ENCODE measurements at regions not wholly inside any gene's neighbourhood (a gene's known extent, or its start where the extent isn't known, plus 50 kb on each side); places are given as distances from the start of the nearest gene placed in this dataset.

DNA sequence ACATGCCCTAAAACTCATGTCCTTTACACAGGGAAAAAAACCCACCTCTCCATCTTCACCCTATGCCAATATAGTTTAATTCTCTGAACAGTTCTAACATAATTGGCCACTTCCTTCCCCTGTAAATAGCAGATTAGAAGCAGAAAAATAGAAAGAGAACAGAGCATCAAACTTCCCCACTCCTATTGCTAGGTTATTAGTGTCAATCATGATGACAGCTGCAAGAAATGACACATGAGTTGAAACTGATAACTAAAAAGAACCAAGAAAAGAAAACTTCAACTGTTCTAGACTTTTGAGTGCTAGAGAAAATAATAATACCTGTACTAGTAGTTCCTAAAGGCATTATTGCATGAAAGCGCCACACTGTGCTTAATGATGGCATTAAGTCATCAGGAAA is 284.5 kb upstream of the TRPC5 start:
- TF ChIP-seq, protein P1, sequence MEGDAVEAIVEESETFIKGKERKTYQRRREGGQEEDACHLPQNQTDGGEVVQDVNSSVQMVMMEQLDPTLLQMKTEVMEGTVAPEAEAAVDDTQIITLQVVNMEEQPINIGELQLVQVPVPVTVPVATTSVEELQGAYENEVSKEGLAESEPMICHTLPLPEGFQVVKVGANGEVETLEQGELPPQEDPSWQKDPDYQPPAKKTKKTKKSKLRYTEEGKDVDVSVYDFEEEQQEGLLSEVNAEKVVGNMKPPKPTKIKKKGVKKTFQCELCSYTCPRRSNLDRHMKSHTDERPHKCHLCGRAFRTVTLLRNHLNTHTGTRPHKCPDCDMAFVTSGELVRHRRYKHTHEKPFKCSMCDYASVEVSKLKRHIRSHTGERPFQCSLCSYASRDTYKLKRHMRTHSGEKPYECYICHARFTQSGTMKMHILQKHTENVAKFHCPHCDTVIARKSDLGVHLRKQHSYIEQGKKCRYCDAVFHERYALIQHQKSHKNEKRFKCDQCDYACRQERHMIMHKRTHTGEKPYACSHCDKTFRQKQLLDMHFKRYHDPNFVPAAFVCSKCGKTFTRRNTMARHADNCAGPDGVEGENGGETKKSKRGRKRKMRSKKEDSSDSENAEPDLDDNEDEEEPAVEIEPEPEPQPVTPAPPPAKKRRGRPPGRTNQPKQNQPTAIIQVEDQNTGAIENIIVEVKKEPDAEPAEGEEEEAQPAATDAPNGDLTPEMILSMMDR (IDR thresholded peaks at IDR 0.05): no peak
- ATAC-seq (no peak), DNase-seq (no peak)
- Histone ChIP-seq H3K27me3 (ENCODE audit: low read depth) (no peaks in the 10 kb centered on the region), H3K4me1 (no peaks in the 10 kb centered on the region), H3K36me3 (no peaks in the 10 kb centered on the region), H3K4me3 (no peak overlapping the region), H3K9me3 (no peaks in the 10 kb centered on the region), H3K27ac (no peak overlapping the region)
- intact Hi-C loops (cut with DNase I): no loop called here

DNA sequence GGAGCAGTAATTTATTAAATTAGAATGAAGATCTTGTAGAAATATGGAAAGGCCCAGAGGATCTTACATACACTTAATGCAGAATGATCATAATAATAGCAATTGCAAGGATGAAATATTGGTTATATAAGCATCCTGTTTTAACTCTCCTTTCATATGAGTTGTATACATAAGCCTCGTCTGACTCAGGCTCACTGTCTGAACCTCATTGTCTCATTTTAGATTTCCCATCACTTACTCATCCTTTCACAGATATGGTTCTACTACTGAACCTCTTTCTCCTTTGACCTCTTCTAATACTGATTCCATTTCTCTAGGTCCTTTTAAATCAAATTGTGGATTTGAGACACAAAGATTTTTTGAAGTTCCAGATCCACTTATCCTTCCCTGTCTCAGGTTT is 277.3 kb upstream of the TRPC5 start:
- no peaks in the 10 kb centered on the region for H3K27me3 ChIP-seq (ENCODE audit: low read depth)
- no peaks in the 10 kb centered on the region for H3K9me3 ChIP-seq
- DNase-seq: no peak
- no peak overlapping the region for H3K27ac ChIP-seq
- no peak overlapping the region for H3K4me3 ChIP-seq
- H3K36me3 ChIP-seq: no peaks in the 10 kb centered on the region
- intact Hi-C loops (cut with DNase I): no loop called here
- no peaks in the 10 kb centered on the region for H3K4me1 ChIP-seq
- no peak for ATAC-seq
- TF ChIP-seq, protein P1 (IDR thresholded peaks at IDR 0.05): no peak

DNA sequence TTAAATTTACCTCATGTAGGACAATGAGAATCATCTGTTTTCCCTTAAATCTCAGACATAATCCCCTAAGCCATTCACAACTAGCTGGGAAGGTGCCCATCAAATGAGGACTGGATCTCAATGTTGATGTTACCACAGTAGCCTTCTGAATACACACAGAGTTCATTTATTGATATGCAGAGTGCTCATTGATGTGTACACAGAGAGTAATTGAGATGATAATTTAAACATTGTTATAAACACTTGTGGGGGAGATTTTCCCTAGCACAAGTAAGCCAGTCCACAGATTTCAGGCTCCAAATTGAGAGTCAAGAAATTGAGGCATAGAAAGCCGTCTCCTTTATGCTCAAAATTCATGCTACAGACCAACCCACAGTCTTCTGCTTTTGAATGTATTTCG is 273.4 kb upstream of the TRPC5 start:
- no peak overlapping the region for H3K4me3 ChIP-seq
- H3K36me3 ChIP-seq: no peaks in the 10 kb centered on the region
- H3K27ac ChIP-seq: no peak overlapping the region
- H3K9me3 ChIP-seq: no peaks in the 10 kb centered on the region
- no peaks in the 10 kb centered on the region for H3K4me1 ChIP-seq
- ATAC-seq: no peak
- intact Hi-C loops (cut with DNase I): no loop called here
- DNase-seq: no peak
- TF ChIP-seq, protein P1 (IDR thresholded peaks at IDR 0.05): no peak
- H3K27me3 ChIP-seq (ENCODE audit: low read depth): no peaks in the 10 kb centered on the region

- TF ChIP-seq, protein P1 (IDR thresholded peaks at IDR 0.05): no peak
- Histone ChIP-seq H3K36me3 (no peaks in the 10 kb centered on the region), H3K9me3 (no peaks in the 10 kb centered on the region), H3K4me1 (no peaks in the 10 kb centered on the region), H3K27me3 (ENCODE audit: low read depth) (no peaks in the 10 kb centered on the region), H3K27ac (no peak overlapping the region), H3K4me3 (no peak overlapping the region)
- no peak for ATAC-seq
- intact Hi-C loops (cut with DNase I): no loop called here
- DNase-seq: no peak
Observed at GRCh38 chrX:112341598-112341997, 259.0 kb upstream of the TRPC5 start.

- no peak overlapping the region for H3K27ac ChIP-seq
- intact Hi-C loops (cut with DNase I): no loop called here
- TF ChIP-seq, protein P1 (IDR thresholded peaks at IDR 0.05): no peak
- H3K36me3 ChIP-seq: no peaks in the 10 kb centered on the region
- no peak for ATAC-seq
- no peaks in the 10 kb centered on the region for H3K27me3 ChIP-seq (ENCODE audit: low read depth)
- H3K4me1 ChIP-seq: no peaks in the 10 kb centered on the region
- DNase-seq: no peak
- no peaks in the 10 kb centered on the region for H3K9me3 ChIP-seq
- no peak overlapping the region for H3K4me3 ChIP-seq
Observed at GRCh38 chrX:112313201-112313600, 230.6 kb upstream of the TRPC5 start.

GRCh38 chrX:112306027-112306426 is 223.5 kb upstream of the TRPC5 start:
- Histone ChIP-seq H3K27ac (no peak overlapping the region), H3K36me3 (no peaks in the 10 kb centered on the region), H3K9me3 (no peaks in the 10 kb centered on the region), H3K4me3 (no peak overlapping the region), H3K27me3 (ENCODE audit: low read depth) (no peaks in the 10 kb centered on the region), H3K4me1 (no peaks in the 10 kb centered on the region)
- TF ChIP-seq, protein P1 (IDR thresholded peaks at IDR 0.05): no peak
- DNase-seq (no peak), ATAC-seq (no peak)
- intact Hi-C loops (cut with DNase I): no loop called here

All from lower lobe of right lung (tissue), 2 donors.